ENCODE measurements at regions not wholly inside any gene's neighbourhood (a gene's known extent, or its start where the extent isn't known, plus 50 kb on each side); places are given as distances from the start of the nearest gene placed in this dataset.

DNA sequence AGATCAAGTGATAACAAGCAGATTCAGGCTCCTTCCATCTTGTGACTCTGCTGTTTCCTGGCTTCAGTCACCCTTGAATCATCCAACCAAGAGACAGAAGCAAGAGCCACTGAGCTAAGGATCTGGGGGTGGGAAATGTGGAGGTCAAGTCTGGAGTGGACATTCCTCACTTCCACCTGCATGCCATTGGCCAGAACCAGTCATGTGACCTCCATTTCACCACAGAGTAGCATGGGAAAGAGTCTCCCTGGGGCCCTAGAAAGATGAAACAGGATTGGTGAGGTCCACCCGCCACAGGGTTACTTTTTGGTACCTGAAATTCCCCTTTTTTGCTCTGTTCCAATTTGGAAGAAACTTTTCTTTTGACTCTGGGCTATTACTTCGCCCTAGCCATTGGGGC, 1006.0 kb upstream of the EEF2KMT start:
- WGBS, 2 donors: 52 to 59% methylated on average over 2 of the region's 2 CpGs
- Histone ChIP-seq H3K36me3 (no peaks in the 10 kb centered on the region), H3K27ac (no peak overlapping the region), H3K4me3 (no peak overlapping the region), H3K27me3 (no peaks in the 10 kb centered on the region), H3K9me3 (no peaks in the 10 kb centered on the region), H3K4me1 (no peaks in the 10 kb centered on the region)
- no peak for TF ChIP-seq EP300 (IDR thresholded peaks at IDR 0.05)
- TF ChIP-seq, protein P1, sequence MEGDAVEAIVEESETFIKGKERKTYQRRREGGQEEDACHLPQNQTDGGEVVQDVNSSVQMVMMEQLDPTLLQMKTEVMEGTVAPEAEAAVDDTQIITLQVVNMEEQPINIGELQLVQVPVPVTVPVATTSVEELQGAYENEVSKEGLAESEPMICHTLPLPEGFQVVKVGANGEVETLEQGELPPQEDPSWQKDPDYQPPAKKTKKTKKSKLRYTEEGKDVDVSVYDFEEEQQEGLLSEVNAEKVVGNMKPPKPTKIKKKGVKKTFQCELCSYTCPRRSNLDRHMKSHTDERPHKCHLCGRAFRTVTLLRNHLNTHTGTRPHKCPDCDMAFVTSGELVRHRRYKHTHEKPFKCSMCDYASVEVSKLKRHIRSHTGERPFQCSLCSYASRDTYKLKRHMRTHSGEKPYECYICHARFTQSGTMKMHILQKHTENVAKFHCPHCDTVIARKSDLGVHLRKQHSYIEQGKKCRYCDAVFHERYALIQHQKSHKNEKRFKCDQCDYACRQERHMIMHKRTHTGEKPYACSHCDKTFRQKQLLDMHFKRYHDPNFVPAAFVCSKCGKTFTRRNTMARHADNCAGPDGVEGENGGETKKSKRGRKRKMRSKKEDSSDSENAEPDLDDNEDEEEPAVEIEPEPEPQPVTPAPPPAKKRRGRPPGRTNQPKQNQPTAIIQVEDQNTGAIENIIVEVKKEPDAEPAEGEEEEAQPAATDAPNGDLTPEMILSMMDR (IDR thresholded peaks at IDR 0.05): no peak
- TF ChIP-seq POLR2AphosphoS5 (IDR thresholded peaks at IDR 0.05): no peak
- no peak for TF ChIP-seq POLR2A (IDR thresholded peaks at IDR 0.05)
- DNase-seq (no peak), ATAC-seq (ENCODE audit: low FRiP score in 2 of 2) (no peak)

DNA sequence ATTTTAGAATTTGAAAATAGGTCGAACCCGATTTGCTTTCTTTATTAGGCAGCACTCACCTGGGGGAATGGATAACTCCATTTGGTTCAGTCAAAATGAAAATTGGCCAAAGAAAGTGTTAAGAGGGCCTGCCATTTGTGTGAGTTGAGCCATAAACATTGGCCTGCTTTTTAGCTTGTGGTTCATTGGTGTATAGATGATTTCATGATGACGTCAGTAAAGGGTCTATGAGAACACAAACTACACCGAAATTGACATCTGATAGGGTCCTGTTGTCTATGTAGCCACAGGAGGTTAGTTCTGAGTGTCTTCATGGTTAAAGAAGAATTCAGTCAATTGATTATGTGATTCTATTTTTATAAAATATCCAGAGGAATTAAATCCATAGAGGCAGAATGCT, 1001.5 kb upstream of the EEF2KMT start:
- 82 to 84% methylated on average over 4 of the region's 4 CpGs for WGBS, 2 donors

DNA sequence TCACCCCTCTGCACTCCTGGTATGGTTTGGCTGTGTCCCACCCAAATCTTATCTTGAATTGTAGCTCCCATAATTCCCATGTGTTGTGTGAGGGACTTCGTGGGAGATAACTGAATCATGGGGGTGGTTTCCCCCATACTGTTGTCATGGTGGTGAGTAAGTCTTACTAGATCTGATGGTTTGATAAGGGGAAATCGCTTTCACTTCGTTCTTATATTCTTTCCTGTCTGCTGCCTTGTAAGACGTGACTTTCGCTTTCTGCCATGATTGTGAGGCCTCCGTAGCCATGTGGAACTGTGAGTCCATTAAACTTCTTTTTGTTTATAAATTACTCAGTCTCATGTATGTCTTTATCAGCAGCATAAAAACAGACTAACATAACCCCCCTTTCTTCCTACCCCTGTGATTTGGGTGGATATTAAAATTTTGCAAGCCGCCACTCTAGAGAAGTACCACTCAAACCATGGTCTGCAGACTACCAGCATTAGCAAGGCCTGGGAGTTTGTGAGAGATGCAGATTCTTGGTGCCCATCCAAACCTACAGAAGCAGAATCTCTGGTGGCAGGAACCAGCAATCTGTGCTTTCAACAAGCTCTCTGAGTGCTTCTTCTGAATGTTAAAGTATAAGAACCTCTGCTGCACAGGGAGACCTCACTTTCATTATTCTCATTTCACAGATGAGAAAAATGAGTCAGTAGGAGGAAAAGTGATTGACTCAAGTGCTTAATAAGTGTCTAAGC, 999.5 kb upstream of the EEF2KMT start:
- WGBS, 2 donors: 86 to 88% methylated on average over 7 of the region's 7 CpGs
- no peak overlapping the region for H3K4me3 ChIP-seq
- ATAC-seq (ENCODE audit: low FRiP score in 2 of 2) (no peak), DNase-seq (no peak)
- no peaks in the 10 kb centered on the region for H3K4me1 ChIP-seq
- no peaks in the 10 kb centered on the region for H3K36me3 ChIP-seq
- no peak for TF ChIP-seq POLR2A (IDR thresholded peaks at IDR 0.05)
- no peak for TF ChIP-seq POLR2AphosphoS5 (IDR thresholded peaks at IDR 0.05)
- H3K27me3 ChIP-seq: no peaks in the 10 kb centered on the region
- peaks cover 0 to 6% (median 2%) of the 10 kb centered on the region in 4 donors for H3K9me3 ChIP-seq
- no peak overlapping the region for H3K27ac ChIP-seq

More for the DNA sequence above, 1001.5 kb upstream of the EEF2KMT start:
- H3K27ac ChIP-seq: no peak overlapping the region
- no peak overlapping the region for H3K4me3 ChIP-seq
- no peaks in the 10 kb centered on the region for H3K27me3 ChIP-seq
- H3K4me1 ChIP-seq: no peaks in the 10 kb centered on the region
- TF ChIP-seq, protein P1 (IDR thresholded peaks at IDR 0.05): no peak
- TF ChIP-seq EP300 (IDR thresholded peaks at IDR 0.05): no peak
- no peak for TF ChIP-seq POLR2A (IDR thresholded peaks at IDR 0.05)
- TF ChIP-seq POLR2AphosphoS5 (IDR thresholded peaks at IDR 0.05): no peak
- DNase-seq (no peak), ATAC-seq (ENCODE audit: low FRiP score in 2 of 2) (no peak)
- no peaks in the 10 kb centered on the region for H3K9me3 ChIP-seq
- H3K36me3 ChIP-seq: no peaks in the 10 kb centered on the region

DNA sequence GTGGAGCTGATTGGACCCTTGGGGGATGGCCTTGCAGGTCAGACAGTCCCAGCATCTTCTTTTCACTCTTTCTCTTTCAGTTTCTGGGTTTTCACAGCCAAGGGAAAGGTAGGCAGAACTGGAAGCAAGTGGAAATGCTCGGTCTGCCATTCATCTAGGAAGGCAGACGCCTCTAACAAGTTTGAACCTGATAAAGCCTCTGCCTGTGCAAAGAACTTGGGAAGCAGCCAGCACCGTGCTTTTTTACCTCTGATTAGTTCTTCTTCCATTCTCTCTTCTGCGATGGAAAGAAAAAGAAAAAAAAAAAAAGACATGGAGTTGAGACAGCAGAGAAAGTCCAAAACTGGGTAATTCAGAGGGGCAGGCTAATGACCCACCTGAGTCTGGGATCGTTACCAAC, 997.8 kb upstream of the EEF2KMT start:
- H3K27ac ChIP-seq: no peak overlapping the region
- DNase-seq (no peak), ATAC-seq (ENCODE audit: low FRiP score in 2 of 2) (no peak)
- H3K4me3 ChIP-seq: no peak overlapping the region
- no peaks in the 10 kb centered on the region for H3K27me3 ChIP-seq
- no peaks in the 10 kb centered on the region for H3K4me1 ChIP-seq
- no peaks in the 10 kb centered on the region for H3K36me3 ChIP-seq
- peaks cover 0 to 7% (median 2%) of the 10 kb centered on the region in 4 donors for H3K9me3 ChIP-seq
- WGBS, 2 donors: 61 to 71% methylated on average over 5 of the region's 5 CpGs
- TF ChIP-seq POLR2A (IDR thresholded peaks at IDR 0.05): no peak
- TF ChIP-seq, protein P1 (IDR thresholded peaks at IDR 0.05): no peak
- no peak for TF ChIP-seq POLR2AphosphoS5 (IDR thresholded peaks at IDR 0.05)
- no peak for TF ChIP-seq EP300 (IDR thresholded peaks at IDR 0.05)

DNA sequence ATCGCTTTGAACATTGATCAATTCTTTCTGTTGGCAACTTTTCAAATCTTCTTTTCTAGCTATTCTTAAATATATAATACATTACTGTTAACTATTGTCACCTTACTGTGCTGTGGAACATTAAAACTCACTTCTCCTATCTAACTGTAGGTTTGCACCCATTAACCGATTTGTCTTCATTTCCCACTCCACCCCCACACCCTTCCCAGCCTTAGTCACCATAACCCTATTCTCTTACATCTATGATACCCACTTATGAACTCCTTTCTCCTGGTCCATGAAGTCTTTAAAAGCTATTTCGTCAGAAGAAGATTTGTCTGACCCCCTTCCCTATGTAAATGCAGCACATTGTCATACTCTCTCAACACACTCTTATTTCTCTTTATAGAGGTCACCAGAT, 993.4 kb upstream of the EEF2KMT start:
- no peak for ATAC-seq (ENCODE audit: low FRiP score in 2 of 2)
- 80 to 92% methylated on average over 3 of the region's 3 CpGs for WGBS, 2 donors

More for the DNA sequence above, 993.4 kb upstream of the EEF2KMT start:
- H3K4me3 ChIP-seq: no peak overlapping the region
- no peaks in the 10 kb centered on the region for H3K4me1 ChIP-seq
- TF ChIP-seq POLR2A (IDR thresholded peaks at IDR 0.05) (no peak), POLR2AphosphoS5 (IDR thresholded peaks at IDR 0.05) (no peak), EP300 (IDR thresholded peaks at IDR 0.05) (no peak)
- TF ChIP-seq, protein P1 (IDR thresholded peaks at IDR 0.05): no peak
- no peaks in the 10 kb centered on the region for H3K27me3 ChIP-seq
- H3K9me3 ChIP-seq: peaks cover 0 to 7% (median 2%) of the 10 kb centered on the region in 4 donors
- H3K36me3 ChIP-seq: no peaks in the 10 kb centered on the region
- DNase-seq: no peak
- H3K27ac ChIP-seq: no peak overlapping the region
